HepG2 (cell line): ENCODE measurements at regions not wholly inside any gene's neighbourhood (a gene's known extent, or its start where the extent isn't known, plus 50 kb on each side); places are given as distances from the start of the nearest gene placed in this dataset.

Experiments used
- XRCC5 ChIP-seq: fragments of 200-400 bp; formaldehyde crosslinking; optimal IDR thresholded peaks from 2 replicates; pipeline ENCODE3; 2017; ENCODE audit warnings: mild to moderate bottlenecking, low read length
- ZNF20 ChIP-seq: sonication (generic); formaldehyde crosslinking; IDR thresholded peaks from 2 replicates; pipeline ENCODE4 v1.4.0; 2020; ENCODE audit warnings: mild to moderate bottlenecking, moderate library complexity, missing genetic modification reagents
- ZSCAN12 ChIP-seq: sonication (generic); formaldehyde crosslinking; IDR thresholded peaks from 2 replicates; pipeline ENCODE4 v1.9.0; 2021; ENCODE audit warnings: mild to moderate bottlenecking, missing genetic modification reagents
- TF ChIP-seq, protein P1 (sequence below): sonication (generic); formaldehyde crosslinking; IDR thresholded peaks from 2 replicates; pipeline ENCODE4 v1.8.0; 2022; ENCODE audit warnings: missing genetic modification reagents, low read depth, mild to moderate bottlenecking, borderline replicate concordance

- TF ChIP-seq ZNF20 (CRISPR knock-in tag) (no peak), XRCC5 (no peak), ZSCAN12 (CRISPR knock-in tag) (no peak)
- TF ChIP-seq, protein P1, sequence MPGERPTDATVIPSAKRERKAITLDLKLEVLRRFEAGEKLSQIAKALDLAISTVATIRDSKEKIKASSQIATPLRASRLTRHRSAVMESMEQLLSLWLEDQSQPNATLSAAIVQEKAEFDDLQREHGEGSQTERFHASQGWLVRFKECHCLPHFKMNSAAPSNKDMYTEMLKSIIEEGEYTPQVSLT (CRISPR knock-in tag): no peak
- TF ChIP-seq, all 625 proteins: peak for 0
These were observed 51.0 kb upstream of the GPRC5B start (continued) for GRCh38 chr16:19935694-19936093.
